MM.1S (cell line): ENCODE measurements at regions not wholly inside any gene's neighbourhood (a gene's known extent, or its start where the extent isn't known, plus 50 kb on each side); places are given as distances from the start of the nearest gene placed in this dataset.

Source experiments
- DNase-seq: peaks from one replicate; pipeline ENCODE4 v3.0.0-alpha.2; 2015
- H2AFZ ChIP-seq: fragments of 300-600 bp; sonication (generic); 2 replicates; pipeline ENCODE4 v1.6.0; 2016; ENCODE audit warnings: antibody characterized with exemption, low read length
- H3F3A ChIP-seq: fragments of 300-600 bp; sonication (generic); 2 replicates; pipeline ENCODE4 v1.6.1; 2016; ENCODE audit warnings: mild to moderate bottlenecking, antibody characterized with exemption, low read length, moderate library complexity, mixed read lengths; ENCODE audit not compliant: insufficient read depth
- H3K27ac ChIP-seq: fragments of 300-600 bp; sonication (generic); 2 replicates; pipeline ENCODE4 v1.5.1; 2016; ENCODE audit warnings: mild to moderate bottlenecking, low read length
- H3K27me3 ChIP-seq: fragments of 300-600 bp; sonication (generic); replicated peaks from 2 replicates; pipeline ENCODE4 v1.6.0; 2016; ENCODE audit warnings: low read length; ENCODE audit not compliant: insufficient read depth
- H3K36me3 ChIP-seq: fragments of 300-600 bp; sonication (generic); replicated peaks from 2 replicates; pipeline ENCODE4 v1.6.1; 2016; ENCODE audit warnings: mild to moderate bottlenecking, low read length, mixed read lengths; ENCODE audit not compliant: insufficient read depth
- H3K4me1 ChIP-seq: fragments of 300-600 bp; sonication (generic); 2 replicates; pipeline ENCODE4 v1.6.1; 2016; ENCODE audit warnings: low read length, mixed read lengths
- H3K4me2 ChIP-seq: fragments of 300-600 bp; sonication (generic); 2 replicates; pipeline ENCODE4 v1.6.0; 2016; ENCODE audit warnings: low read depth, low read length
- H3K4me3 ChIP-seq: fragments of 300-600 bp; sonication (generic); 2 replicates; pipeline ENCODE4 v1.5.1; 2016; ENCODE audit warnings: low read length, mixed read lengths
- H3K79me2 ChIP-seq: fragments of 300-600 bp; sonication (generic); 2 replicates; pipeline ENCODE4 v1.6.1; 2016; ENCODE audit warnings: mixed run types, low read length, mixed read lengths
- H3K9ac ChIP-seq: fragments of 300-600 bp; sonication (generic); 2 replicates; pipeline ENCODE4 v1.6.1; 2016; ENCODE audit warnings: low read length, mixed read lengths
- H3K9me2 ChIP-seq: fragments of 300-600 bp; sonication (generic); replicated peaks from 2 replicates; pipeline ENCODE4 v1.6.1; 2016; ENCODE audit warnings: mild to moderate bottlenecking, low read length, mixed read lengths; ENCODE audit not compliant: insufficient read depth
- H3K9me3 ChIP-seq: fragments of 300-600 bp; sonication (generic); replicated peaks from 2 replicates; pipeline ENCODE4 v1.6.1; 2016; ENCODE audit warnings: mild to moderate bottlenecking, low read length, mixed read lengths; ENCODE audit not compliant: insufficient read depth
- H4K20me1 ChIP-seq: fragments of 300-600 bp; sonication (generic); 2 replicates; pipeline ENCODE4 v1.6.1; 2016; ENCODE audit warnings: mild to moderate bottlenecking, low read length, moderate library complexity, mixed read lengths; ENCODE audit not compliant: insufficient read depth
- EZH2 ChIP-seq: fragments of 300-600 bp; sonication (generic); optimal IDR thresholded peaks from 2 replicates; pipeline ENCODE3; 2017; ENCODE audit warnings: low read depth, mild to moderate bottlenecking, antibody characterized with exemption, low read length, mixed read lengths
- EZH2phosphoT487 ChIP-seq: fragments of 300-600 bp; sonication (generic); IDR thresholded peaks from 2 replicates; pipeline ENCODE4 v1.6.1; 2018; ENCODE audit warnings: antibody characterized with exemption, low read length
- TF ChIP-seq, protein P1 (sequence below): fragments of 300-600 bp; sonication (generic); IDR thresholded peaks from 2 replicates; pipeline ENCODE4 v1.5.1; 2016; ENCODE audit warnings: antibody characterized with exemption, low read length, mixed read lengths

DNA sequence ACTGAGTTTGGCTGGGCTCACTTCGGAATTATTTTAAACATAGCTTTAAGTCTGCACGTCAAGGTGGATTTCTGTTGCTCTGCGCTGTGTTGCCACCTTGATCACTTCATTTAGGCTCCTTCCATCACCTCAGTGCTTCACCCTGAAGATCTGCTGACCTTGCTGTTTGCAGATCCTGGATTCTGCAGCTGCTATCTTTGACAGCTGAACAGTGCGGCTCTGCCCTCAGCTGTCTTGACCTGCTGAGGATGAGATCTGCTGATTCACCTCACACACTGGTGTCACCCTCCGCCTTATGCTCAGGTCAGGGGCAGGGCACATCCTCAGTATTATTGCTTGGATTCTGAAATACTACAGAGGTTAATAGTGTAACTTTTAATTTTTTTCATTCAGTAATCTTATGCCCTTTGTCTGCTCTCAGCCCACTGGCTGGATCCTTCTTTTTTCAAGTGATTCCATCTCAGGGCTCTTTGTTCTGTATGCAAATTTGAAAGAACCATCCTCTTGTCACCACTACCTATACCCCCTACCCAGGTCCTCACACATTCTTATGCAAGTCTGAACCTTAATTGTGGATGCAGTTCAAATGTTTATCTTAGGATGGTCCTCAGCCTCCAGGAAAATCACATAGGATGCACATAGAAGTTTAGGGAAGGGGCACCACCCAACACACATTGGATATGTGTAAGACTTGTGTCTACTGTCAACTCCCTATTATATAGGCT is 364.0 kb downstream of the OLFM3 start:
- Histone ChIP-seq H3K4me1 (no peaks in the 10 kb centered on the region), H3F3A (no peaks in the 10 kb centered on the region), H3K4me2 (no peak overlapping the region), H3K27me3 (no peaks in the 10 kb centered on the region), H3K9me3 (no peaks in the 10 kb centered on the region), H3K9me2 (no peaks in the 10 kb centered on the region), H3K36me3 (no peaks in the 10 kb centered on the region), H3K27ac (no peak overlapping the region), H4K20me1 (no peaks in the 10 kb centered on the region), H3K79me2 (no peaks in the 10 kb centered on the region), H2AFZ (no peak overlapping the region), H3K9ac (no peak overlapping the region), H3K4me3 (no peak overlapping the region)
- TF ChIP-seq EZH2 (no peak), EZH2phosphoT487 (no peak)
- TF ChIP-seq, protein P1, sequence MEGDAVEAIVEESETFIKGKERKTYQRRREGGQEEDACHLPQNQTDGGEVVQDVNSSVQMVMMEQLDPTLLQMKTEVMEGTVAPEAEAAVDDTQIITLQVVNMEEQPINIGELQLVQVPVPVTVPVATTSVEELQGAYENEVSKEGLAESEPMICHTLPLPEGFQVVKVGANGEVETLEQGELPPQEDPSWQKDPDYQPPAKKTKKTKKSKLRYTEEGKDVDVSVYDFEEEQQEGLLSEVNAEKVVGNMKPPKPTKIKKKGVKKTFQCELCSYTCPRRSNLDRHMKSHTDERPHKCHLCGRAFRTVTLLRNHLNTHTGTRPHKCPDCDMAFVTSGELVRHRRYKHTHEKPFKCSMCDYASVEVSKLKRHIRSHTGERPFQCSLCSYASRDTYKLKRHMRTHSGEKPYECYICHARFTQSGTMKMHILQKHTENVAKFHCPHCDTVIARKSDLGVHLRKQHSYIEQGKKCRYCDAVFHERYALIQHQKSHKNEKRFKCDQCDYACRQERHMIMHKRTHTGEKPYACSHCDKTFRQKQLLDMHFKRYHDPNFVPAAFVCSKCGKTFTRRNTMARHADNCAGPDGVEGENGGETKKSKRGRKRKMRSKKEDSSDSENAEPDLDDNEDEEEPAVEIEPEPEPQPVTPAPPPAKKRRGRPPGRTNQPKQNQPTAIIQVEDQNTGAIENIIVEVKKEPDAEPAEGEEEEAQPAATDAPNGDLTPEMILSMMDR, result no peak
- DNase-seq, result peak; percentile 73

DNA sequence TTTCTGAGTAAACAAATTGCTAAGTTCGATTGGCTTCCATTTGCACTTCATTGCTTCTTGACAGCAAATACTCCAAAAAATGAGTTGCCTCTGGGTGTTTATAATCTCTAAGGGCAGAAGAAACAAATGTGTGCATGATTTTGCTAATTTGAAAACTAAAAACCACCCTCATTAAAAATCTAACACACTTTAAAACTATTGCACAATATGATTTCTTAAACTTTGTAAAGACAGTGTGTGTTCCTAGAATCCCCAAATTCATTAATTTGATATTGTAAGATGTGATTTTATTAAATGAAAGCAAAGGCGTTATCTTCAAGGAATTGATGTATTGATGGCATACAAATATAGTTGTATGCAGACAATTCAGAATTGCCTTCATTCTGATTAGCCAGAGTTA is 350.9 kb downstream of the OLFM3 start:
- Histone ChIP-seq H3K79me2 (no peaks in the 10 kb centered on the region), H3F3A (no peaks in the 10 kb centered on the region), H4K20me1 (no peaks in the 10 kb centered on the region), H3K4me1 (no peaks in the 10 kb centered on the region), H3K9ac (no peak overlapping the region), H3K9me3 (no peaks in the 10 kb centered on the region), H3K27ac (no peak overlapping the region), H3K9me2 (no peaks in the 10 kb centered on the region), H3K27me3 (no peaks in the 10 kb centered on the region), H3K36me3 (no peaks in the 10 kb centered on the region), H3K4me3 (no peak overlapping the region), H3K4me2 (no peak overlapping the region), H2AFZ (no peak overlapping the region)
- DNase-seq, result no peak
- TF ChIP-seq, protein P1, result no peak
- TF ChIP-seq EZH2phosphoT487, result no peak

DNA sequence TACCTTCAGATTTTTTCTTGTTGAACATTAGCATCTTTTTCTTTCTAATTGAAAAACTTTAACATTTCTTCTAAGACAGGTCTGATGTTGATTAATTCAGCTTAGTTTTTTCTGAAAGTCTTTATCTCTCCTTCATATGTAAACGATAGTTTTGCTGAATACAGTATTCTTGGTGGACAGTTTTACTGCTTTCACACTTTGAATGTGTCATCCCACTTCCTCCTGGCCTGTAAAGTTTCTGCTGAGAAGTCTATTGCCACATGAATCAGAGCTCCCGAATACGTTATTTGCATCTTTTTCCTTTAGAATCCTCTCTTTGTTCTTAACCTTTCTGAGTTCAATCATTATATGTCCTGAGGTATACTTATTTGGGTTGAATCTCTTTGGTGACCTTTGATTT is 344.2 kb downstream of the OLFM3 start:
- Histone ChIP-seq H3K36me3 (no peaks in the 10 kb centered on the region), H3K79me2 (no peaks in the 10 kb centered on the region), H3K27ac (no peak overlapping the region), H3K4me2 (no peak overlapping the region), H3K9ac (no peak overlapping the region), H3K4me1 (no peaks in the 10 kb centered on the region), H3F3A (no peaks in the 10 kb centered on the region), H3K27me3 (no peaks in the 10 kb centered on the region), H3K9me3 (no peaks in the 10 kb centered on the region), H3K4me3 (no peak overlapping the region), H2AFZ (no peak overlapping the region), H3K9me2 (no peaks in the 10 kb centered on the region), H4K20me1 (no peaks in the 10 kb centered on the region)
- no peak for DNase-seq
- TF ChIP-seq, protein P1, result no peak
- TF ChIP-seq EZH2 (no peak), EZH2phosphoT487 (no peak)
